ENCODE measurements at regions not wholly inside any gene's neighbourhood (a gene's known extent, or its start where the extent isn't known, plus 50 kb on each side); places are given as distances from the start of the nearest gene placed in this dataset.

GRCh38 chr1:112852276-112852675, 103.7 kb downstream of the SLC16A1 start:
- no peak for TF ChIP-seq CTCF (conservative IDR thresholded peaks at IDR 0.05 in 1 of 2, IDR thresholded peaks at IDR 0.05 in 1 of 2; ENCODE audit: low read depth in 1 of 2, low read length in 2 of 2)
- TF ChIP-seq EZH2 (IDR thresholded peaks at IDR 0.05; ENCODE audit: low read length, missing control alignments) = no peak
